K562 (cell line): ENCODE measurements at regions not wholly inside any gene's neighbourhood (a gene's known extent, or its start where the extent isn't known, plus 50 kb on each side); places are given as distances from the start of the nearest gene placed in this dataset.

Experiments used
- ATAC-seq: fragments of 200-7000 bp; cut with Tn5 transposase; 3 replicates; pipeline ENCODE4 v1.9.1; 2020; ENCODE audit warnings: moderate library complexity
- BruUV-seq: library from RNA; stranded (reverse); fragments of 400-500 nt; replicated peaks from 2 replicates; lab custom pipeline; 2021; lab: Mats Ljungman, UMichigan
- CTCF ChIA-PET: fragments of 300-600 bp; formaldehyde crosslinking; extraction: SDS; loops from one replicate; lab custom pipeline; 2021; ENCODE audit warnings: low intra/inter-chr PET ratio; lab: Yijun Ruan, JAX
- POLR2A ChIA-PET: fragments of 300-600, 350-650 bp; sonication (Branson Sonifier 250); formaldehyde crosslinking; extraction: SDS; loops from one replicate; lab custom pipeline; 2021; ENCODE audit warnings: antibody characterized with exemption, inconsistent platforms; lab: Yijun Ruan, JAX
- DNase-seq, 4 experiments: peaks; one replicate each; pipeline versions ENCODE4 v3.0.0 to v3.0.0-alpha.2; 2011 to 2018; ENCODE audit warnings: low spot score in 3 of 4, mixed read lengths in 3 of 4; ENCODE audit errors: extremely low read depth in 1 of 4
- FAIRE-seq: peaks from 2 replicates; lab custom pipeline; 2011; peaks lifted over from hg19 to GRCh38; lab: Jason Lieb, UNC
- H2AFZ ChIP-seq: 2 replicates; pipeline ENCODE4 v1.6.0; 2011; ENCODE audit warnings: low read depth, low read length, control low read depth, inconsistent platforms
- H3K27ac ChIP-seq: fragments of 200-600 bp; 3 replicates; pipeline ENCODE4 v1.8.0; 2011; ENCODE audit warnings: low read depth, mild to moderate bottlenecking, control low read depth, inconsistent platforms, low read length, moderate library complexity, mixed read lengths; ENCODE audit errors: extremely low read depth
- H3K27me3 ChIP-seq, 2 experiments: fragments of 300-600 bp in 1 of 2; 2 replicates in 1 of 2; 3 replicates in 1 of 2; pipeline versions ENCODE4 v1.6.0 to v1.8.0; 2011; ENCODE audit warnings: inconsistent platforms in 2 of 2, low read length in 2 of 2, mild to moderate bottlenecking in 1 of 2, mixed read lengths in 1 of 2, moderate library complexity in 1 of 2; ENCODE audit not compliant: control insufficient read depth in 2 of 2, insufficient read depth in 2 of 2
- H3K36me3 ChIP-seq: fragments of 300-600 bp; 3 replicates; pipeline ENCODE4 v1.8.0; 2011; ENCODE audit warnings: mild to moderate bottlenecking, low read length, inconsistent platforms; ENCODE audit not compliant: control insufficient read depth, insufficient read depth
- H3K4me1 ChIP-seq, 2 experiments: fragments of 200-600 bp in 1 of 2; replicated peaks in 1 of 2; 2 replicates in 1 of 2; 3 replicates in 1 of 2; pipeline versions ENCODE4 v1.5.1 to v1.8.0; 2011; ENCODE audit warnings: inconsistent platforms in 2 of 2, low read length in 2 of 2, mild to moderate bottlenecking in 1 of 2, mixed read lengths in 1 of 2, moderate library complexity in 1 of 2; ENCODE audit not compliant: control insufficient read depth in 2 of 2, insufficient read depth in 2 of 2
- H3K4me2 ChIP-seq: 2 replicates; pipeline ENCODE4 v1.6.1; 2011; ENCODE audit warnings: low read length, control low read depth, inconsistent platforms, mixed read lengths; ENCODE audit not compliant: insufficient read depth
- H3K4me3 ChIP-seq: fragments of 200-600 bp; sonication (generic), shearing (Covaris generic); 2 replicates; pipeline ENCODE4 v1.5.1; 2016; ENCODE audit warnings: control low read depth, inconsistent platforms
- H3K79me2 ChIP-seq: fragments of 200-600 bp; 3 replicates; pipeline ENCODE4 v1.8.0; 2011; ENCODE audit warnings: low read length, inconsistent platforms; ENCODE audit not compliant: control insufficient read depth, insufficient read depth
- H3K9ac ChIP-seq, 2 experiments: 2 replicates each; pipeline versions ENCODE4 v1.6.0 to v1.6.1; 2011; ENCODE audit warnings: low read depth in 2 of 2, low read length in 2 of 2, control low read depth in 1 of 2, inconsistent platforms in 1 of 2, mild to moderate bottlenecking in 1 of 2, mixed read lengths in 1 of 2; ENCODE audit not compliant: insufficient read depth in 1 of 2
- H3K9me1 ChIP-seq: one replicate; pipeline ENCODE4 v1.6.0; 2011; ENCODE audit warnings: inconsistent platforms, mild to moderate bottlenecking, low read length, moderate library complexity; ENCODE audit not compliant: control insufficient read depth, insufficient read depth
- H3K9me3 ChIP-seq: replicated peaks from 2 replicates; pipeline ENCODE4 v1.5.1; 2011; ENCODE audit warnings: low read depth, low read length, inconsistent platforms; ENCODE audit not compliant: control insufficient read depth, insufficient read depth
- H4K20me1 ChIP-seq: replicated peaks from 2 replicates; pipeline ENCODE4 v1.6.1; 2011; ENCODE audit warnings: low read length, inconsistent platforms, mixed read lengths; ENCODE audit not compliant: control insufficient read depth, insufficient read depth
- CHD4 ChIP-seq: fragments of 200-600 bp; sonication (generic); IDR thresholded peaks from 3 replicates; pipeline ENCODE4 v1.6.1; 2012; ENCODE audit warnings: low read depth, mild to moderate bottlenecking, mixed read lengths, low read length, inconsistent platforms; ENCODE audit not compliant: insufficient read depth, insufficient replicate concordance, poor library complexity, severe bottlenecking
- FOSL1 ChIP-seq: fragments of 200-800 bp; sonication (Bioruptor generic); conservative IDR thresholded peaks from 2 replicates; pipeline ENCODE4 v1.6.1; 2016; ENCODE audit warnings: missing genetic modification characterization, missing compliant biosample characterization
- IRF9 ChIP-seq: fragments of 450-650 bp; IDR thresholded peaks from 2 replicates; pipeline ENCODE4 v1.6.1; 2016; ENCODE audit warnings: missing biosample characterization, missing genetic modification characterization
- WGBS: fragments of 100-300 bp; shearing (Covaris generic); methylation state at CpG from one replicate; pipeline ENCODE4 v1.1.6; 2016; ENCODE audit warnings: low coverage, mixed read lengths; ENCODE audit not compliant: insufficient coverage; ENCODE audit errors: missing lambda C conversion rate; 5-methylcytosine and 5-hydroxymethylcytosine counted together
- in situ Hi-C: fragments of 300-500 bp; cut with MboI; formaldehyde crosslinking; loops from 4 replicates; pipeline ENCODE4 v1.15.0; 2018; ENCODE audit warnings: inconsistent platforms, mixed read lengths
- intact Hi-C: fragments of 100-400 bp; cut with micrococcal nuclease; formaldehyde crosslinking; loops from 2 replicates; pipeline ENCODE4 v1.14.2; 2022

- Histone ChIP-seq H3K4me1 (no peaks in the 10 kb centered on the region; a peak in 2 of 5 replicates), H3K27ac (no peak overlapping the region), H3K79me2 (no peaks in the 10 kb centered on the region), H4K20me1 (no peaks in the 10 kb centered on the region; the same call in 1 of the 2 replicates), H3K27me3 (peaks cover 0 to 2% of the 10 kb centered on the region in 2 experiments; a peak in 2 of 5 replicates), H3K4me3 (no peak overlapping the region), H2AFZ (no peak overlapping the region), H3K9me1 (no peaks in the 10 kb centered on the region), H3K36me3 (no peaks in the 10 kb centered on the region), H3K9me3 (no peaks in the 10 kb centered on the region), H3K9ac (no peak overlapping the region), H3K4me2 (no peak overlapping the region)
- CTCF ChIA-PET = no interaction called here
- DNase-seq (no peak), ATAC-seq (no peak; the same call in 2 of the 3 replicates), FAIRE-seq (no peak)
- intact Hi-C loops (no loop called here), in situ Hi-C loops (no loop called here)
- TF ChIP-seq IRF9 (tag) (no peak), FOSL1 (tag) (no peak), CHD4 (no peak)
- no TSS peak for BruUV-seq
- POLR2A ChIA-PET = no interaction called here
- 0% methylated on average over 5 of the region's 5 CpGs for WGBS
Measured at GRCh38 chr20:41750137-41750536, 132.0 kb upstream of the CHD6 start.
